Vagina (tissue), 2 donors: ENCODE measurements at regions not wholly inside any gene's neighbourhood (a gene's known extent, or its start where the extent isn't known, plus 50 kb on each side); places are given as distances from the start of the nearest gene placed in this dataset.

ENCODE experiments used
- POLR2A ChIP-seq, 2 donors: fragments of 450-650 bp; IDR thresholded peaks; one replicate each; pipeline ENCODE4 v1.6.1; 2017; ENCODE audit warnings: antibody characterized with exemption in 2 of 2, mild to moderate bottlenecking in 2 of 2, moderate library complexity in 2 of 2
- POLR2AphosphoS5 ChIP-seq, 2 donors: sonication (generic); formaldehyde crosslinking; IDR thresholded peaks; one replicate each; pipeline ENCODE4 v1.9.0; 2017; ENCODE audit warnings: antibody characterized with exemption in 2 of 2, mild to moderate bottlenecking in 2 of 2, low read depth in 1 of 2; ENCODE audit not compliant: insufficient read depth in 1 of 2
- TF ChIP-seq, protein P1 (sequence below), 3 experiments: fragments of 450-650 bp in 2 of 3; fragments of 200-600 bp in 1 of 3; sonication (generic) in 1 of 3; IDR thresholded peaks; one replicate each; pipeline ENCODE4 v1.5.1; 2017 to 2019; ENCODE audit warnings: antibody characterized with exemption in 3 of 3, mild to moderate bottlenecking in 2 of 3, moderate library complexity in 2 of 3

- TF ChIP-seq, protein P1, sequence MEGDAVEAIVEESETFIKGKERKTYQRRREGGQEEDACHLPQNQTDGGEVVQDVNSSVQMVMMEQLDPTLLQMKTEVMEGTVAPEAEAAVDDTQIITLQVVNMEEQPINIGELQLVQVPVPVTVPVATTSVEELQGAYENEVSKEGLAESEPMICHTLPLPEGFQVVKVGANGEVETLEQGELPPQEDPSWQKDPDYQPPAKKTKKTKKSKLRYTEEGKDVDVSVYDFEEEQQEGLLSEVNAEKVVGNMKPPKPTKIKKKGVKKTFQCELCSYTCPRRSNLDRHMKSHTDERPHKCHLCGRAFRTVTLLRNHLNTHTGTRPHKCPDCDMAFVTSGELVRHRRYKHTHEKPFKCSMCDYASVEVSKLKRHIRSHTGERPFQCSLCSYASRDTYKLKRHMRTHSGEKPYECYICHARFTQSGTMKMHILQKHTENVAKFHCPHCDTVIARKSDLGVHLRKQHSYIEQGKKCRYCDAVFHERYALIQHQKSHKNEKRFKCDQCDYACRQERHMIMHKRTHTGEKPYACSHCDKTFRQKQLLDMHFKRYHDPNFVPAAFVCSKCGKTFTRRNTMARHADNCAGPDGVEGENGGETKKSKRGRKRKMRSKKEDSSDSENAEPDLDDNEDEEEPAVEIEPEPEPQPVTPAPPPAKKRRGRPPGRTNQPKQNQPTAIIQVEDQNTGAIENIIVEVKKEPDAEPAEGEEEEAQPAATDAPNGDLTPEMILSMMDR (IDR thresholded peaks at IDR 0.05): no peak
- TF ChIP-seq POLR2AphosphoS5 (IDR thresholded peaks at IDR 0.05; ENCODE audit: insufficient read depth in 1 of 2, low read depth in 1 of 2) (no peak), POLR2A (IDR thresholded peaks at IDR 0.05) (no peak)
Observed at GRCh38 chr6:139778688-139779087, 404.2 kb upstream of the CITED2 start.
